Ovary (tissue), 3 donors: ENCODE measurements at regions not wholly inside any gene's neighbourhood (a gene's known extent, or its start where the extent isn't known, plus 50 kb on each side); places are given as distances from the start of the nearest gene placed in this dataset.

Source experiments
- POLR2A ChIP-seq: fragments of 450-650 bp; IDR thresholded peaks from one replicate; pipeline ENCODE4 v1.6.1; 2017; ENCODE audit warnings: antibody characterized with exemption, mild to moderate bottlenecking, moderate library complexity
- TF ChIP-seq, protein P1 (sequence below), 3 donors: fragments of 450-650 bp in 2 of 3; fragments of 200-600 bp in 1 of 3; IDR thresholded peaks; one replicate each; pipeline versions ENCODE4 v1.5.1 to v1.8.0; 2016 to 2022; ENCODE audit warnings: antibody characterized with exemption in 3 of 3, mild to moderate bottlenecking in 1 of 3
- donor health status: DM: no; HTN: no; CAD: no.

DNA sequence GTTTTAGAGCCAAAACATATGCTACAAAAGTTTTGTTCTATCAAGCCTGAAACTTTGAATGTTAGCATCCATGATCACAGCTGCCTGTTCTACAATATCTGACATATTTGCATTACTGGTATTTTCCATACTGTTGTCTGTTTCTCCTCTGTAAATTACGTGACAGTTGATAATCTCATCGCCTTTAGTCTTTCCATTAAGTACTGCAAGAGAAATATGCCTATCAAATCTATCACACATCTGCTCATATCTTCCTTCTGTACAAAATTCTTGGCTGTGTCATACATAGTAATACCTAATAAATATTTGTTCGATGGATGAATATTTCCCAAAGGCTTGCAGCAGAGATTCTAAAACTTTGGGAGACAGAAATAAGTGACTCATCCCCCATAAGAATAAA, 717.3 kb downstream of the OTOL1 start:
- TF ChIP-seq POLR2A, result no peak
- TF ChIP-seq, protein P1, sequence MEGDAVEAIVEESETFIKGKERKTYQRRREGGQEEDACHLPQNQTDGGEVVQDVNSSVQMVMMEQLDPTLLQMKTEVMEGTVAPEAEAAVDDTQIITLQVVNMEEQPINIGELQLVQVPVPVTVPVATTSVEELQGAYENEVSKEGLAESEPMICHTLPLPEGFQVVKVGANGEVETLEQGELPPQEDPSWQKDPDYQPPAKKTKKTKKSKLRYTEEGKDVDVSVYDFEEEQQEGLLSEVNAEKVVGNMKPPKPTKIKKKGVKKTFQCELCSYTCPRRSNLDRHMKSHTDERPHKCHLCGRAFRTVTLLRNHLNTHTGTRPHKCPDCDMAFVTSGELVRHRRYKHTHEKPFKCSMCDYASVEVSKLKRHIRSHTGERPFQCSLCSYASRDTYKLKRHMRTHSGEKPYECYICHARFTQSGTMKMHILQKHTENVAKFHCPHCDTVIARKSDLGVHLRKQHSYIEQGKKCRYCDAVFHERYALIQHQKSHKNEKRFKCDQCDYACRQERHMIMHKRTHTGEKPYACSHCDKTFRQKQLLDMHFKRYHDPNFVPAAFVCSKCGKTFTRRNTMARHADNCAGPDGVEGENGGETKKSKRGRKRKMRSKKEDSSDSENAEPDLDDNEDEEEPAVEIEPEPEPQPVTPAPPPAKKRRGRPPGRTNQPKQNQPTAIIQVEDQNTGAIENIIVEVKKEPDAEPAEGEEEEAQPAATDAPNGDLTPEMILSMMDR (IDR thresholded peaks at IDR 0.05), result no peak
